HL-60 (cell line): ENCODE measurements at regions not wholly inside any gene's neighbourhood (a gene's known extent, or its start where the extent isn't known, plus 50 kb on each side); places are given as distances from the start of the nearest gene placed in this dataset.

Experiments used
- DNase-seq, 2 experiments: peaks; one replicate each; pipeline ENCODE4 v3.0.0-alpha.2; 2010 to 2020; ENCODE audit warnings: low read depth in 1 of 2, low spot score in 1 of 2
- H3K27ac ChIP-seq: fragments of 250-450 bp; sonication (Bioruptor Pico); replicated peaks from 2 replicates; pipeline ENCODE4 v1.5.1; 2020; ENCODE audit warnings: mild to moderate bottlenecking, moderate library complexity
- H3K27me3 ChIP-seq: fragments of 250-450 bp; sonication (Bioruptor Pico); 2 replicates; pipeline ENCODE4 v1.5.1; 2021; ENCODE audit warnings: mild to moderate bottlenecking, moderate library complexity; ENCODE audit not compliant: insufficient read depth, poor library complexity, severe bottlenecking
- H3K4me3 ChIP-seq: replicated peaks from 2 replicates; pipeline ENCODE4 v1.5.1; 2011; ENCODE audit warnings: mild to moderate bottlenecking, control low read depth, low read length; ENCODE audit not compliant: insufficient read depth
- GABPA ChIP-seq: IDR thresholded peaks from 2 replicates; pipeline ENCODE4 v1.6.1; 2012; ENCODE audit warnings: low read depth
- POLR2AphosphoS5 ChIP-seq: IDR thresholded peaks from 2 replicates; pipeline ENCODE4 v1.6.1; 2012; ENCODE audit warnings: low read depth
- SPI1 ChIP-seq: IDR thresholded peaks from 2 replicates; pipeline ENCODE4 v1.6.1; 2012; ENCODE audit warnings: low read depth, mild to moderate bottlenecking, borderline replicate concordance
- TF ChIP-seq, protein P1 (sequence below): IDR thresholded peaks from one replicate; pipeline ENCODE4 v1.5.1; 2011; ENCODE audit warnings: low read length, control low read depth, inconsistent platforms; ENCODE audit not compliant: insufficient read depth
- TF ChIP-seq, protein P2 (sequence below): IDR thresholded peaks from 2 replicates; pipeline ENCODE4 v1.6.1; 2012; ENCODE audit warnings: low read depth; ENCODE audit not compliant: insufficient replicate concordance

DNA sequence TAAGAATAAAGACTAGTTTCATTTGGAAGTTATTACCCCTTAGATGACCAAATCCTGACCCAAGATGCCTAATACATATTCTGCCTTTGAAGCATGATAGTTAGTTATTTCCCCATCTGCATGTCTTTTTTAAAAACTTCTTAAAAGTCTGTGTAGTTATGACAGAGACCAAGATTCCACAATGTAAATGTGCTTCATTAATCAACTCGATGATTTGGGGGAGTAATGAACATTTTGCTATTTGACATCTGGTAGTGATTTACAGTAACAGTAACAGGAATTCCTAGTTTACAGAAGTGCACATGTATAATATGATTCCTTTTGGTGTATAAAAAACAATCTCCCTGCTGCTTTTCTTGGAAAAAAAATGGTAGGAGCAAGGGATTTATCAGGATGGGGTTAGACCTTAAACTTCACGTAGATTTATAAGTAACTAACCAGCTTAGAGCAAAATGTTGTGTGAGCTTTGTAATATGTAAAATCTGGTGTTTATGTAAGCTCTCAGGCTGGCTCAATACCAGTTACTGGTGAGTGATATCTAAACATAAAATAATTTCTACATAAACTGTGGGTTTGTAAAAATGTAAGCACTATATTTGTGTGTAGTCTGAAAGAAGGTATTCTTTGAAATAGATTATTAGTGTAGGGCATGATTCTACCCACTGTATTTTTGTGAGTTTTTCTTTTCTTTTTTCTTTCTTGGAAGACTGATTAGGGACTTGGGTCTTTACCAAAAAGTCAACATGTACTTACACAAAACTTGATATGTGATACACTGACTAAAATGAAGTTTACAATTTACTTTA lies 641.6 kb downstream of the EPHA4 start:
- H3K27me3 ChIP-seq, result no peaks in the 10 kb centered on the region
- TF ChIP-seq POLR2AphosphoS5, result no peak
- no peak for TF ChIP-seq GABPA
- no peak for TF ChIP-seq SPI1
- TF ChIP-seq, protein P1, sequence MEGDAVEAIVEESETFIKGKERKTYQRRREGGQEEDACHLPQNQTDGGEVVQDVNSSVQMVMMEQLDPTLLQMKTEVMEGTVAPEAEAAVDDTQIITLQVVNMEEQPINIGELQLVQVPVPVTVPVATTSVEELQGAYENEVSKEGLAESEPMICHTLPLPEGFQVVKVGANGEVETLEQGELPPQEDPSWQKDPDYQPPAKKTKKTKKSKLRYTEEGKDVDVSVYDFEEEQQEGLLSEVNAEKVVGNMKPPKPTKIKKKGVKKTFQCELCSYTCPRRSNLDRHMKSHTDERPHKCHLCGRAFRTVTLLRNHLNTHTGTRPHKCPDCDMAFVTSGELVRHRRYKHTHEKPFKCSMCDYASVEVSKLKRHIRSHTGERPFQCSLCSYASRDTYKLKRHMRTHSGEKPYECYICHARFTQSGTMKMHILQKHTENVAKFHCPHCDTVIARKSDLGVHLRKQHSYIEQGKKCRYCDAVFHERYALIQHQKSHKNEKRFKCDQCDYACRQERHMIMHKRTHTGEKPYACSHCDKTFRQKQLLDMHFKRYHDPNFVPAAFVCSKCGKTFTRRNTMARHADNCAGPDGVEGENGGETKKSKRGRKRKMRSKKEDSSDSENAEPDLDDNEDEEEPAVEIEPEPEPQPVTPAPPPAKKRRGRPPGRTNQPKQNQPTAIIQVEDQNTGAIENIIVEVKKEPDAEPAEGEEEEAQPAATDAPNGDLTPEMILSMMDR, result no peak
- TF ChIP-seq, protein P2, sequence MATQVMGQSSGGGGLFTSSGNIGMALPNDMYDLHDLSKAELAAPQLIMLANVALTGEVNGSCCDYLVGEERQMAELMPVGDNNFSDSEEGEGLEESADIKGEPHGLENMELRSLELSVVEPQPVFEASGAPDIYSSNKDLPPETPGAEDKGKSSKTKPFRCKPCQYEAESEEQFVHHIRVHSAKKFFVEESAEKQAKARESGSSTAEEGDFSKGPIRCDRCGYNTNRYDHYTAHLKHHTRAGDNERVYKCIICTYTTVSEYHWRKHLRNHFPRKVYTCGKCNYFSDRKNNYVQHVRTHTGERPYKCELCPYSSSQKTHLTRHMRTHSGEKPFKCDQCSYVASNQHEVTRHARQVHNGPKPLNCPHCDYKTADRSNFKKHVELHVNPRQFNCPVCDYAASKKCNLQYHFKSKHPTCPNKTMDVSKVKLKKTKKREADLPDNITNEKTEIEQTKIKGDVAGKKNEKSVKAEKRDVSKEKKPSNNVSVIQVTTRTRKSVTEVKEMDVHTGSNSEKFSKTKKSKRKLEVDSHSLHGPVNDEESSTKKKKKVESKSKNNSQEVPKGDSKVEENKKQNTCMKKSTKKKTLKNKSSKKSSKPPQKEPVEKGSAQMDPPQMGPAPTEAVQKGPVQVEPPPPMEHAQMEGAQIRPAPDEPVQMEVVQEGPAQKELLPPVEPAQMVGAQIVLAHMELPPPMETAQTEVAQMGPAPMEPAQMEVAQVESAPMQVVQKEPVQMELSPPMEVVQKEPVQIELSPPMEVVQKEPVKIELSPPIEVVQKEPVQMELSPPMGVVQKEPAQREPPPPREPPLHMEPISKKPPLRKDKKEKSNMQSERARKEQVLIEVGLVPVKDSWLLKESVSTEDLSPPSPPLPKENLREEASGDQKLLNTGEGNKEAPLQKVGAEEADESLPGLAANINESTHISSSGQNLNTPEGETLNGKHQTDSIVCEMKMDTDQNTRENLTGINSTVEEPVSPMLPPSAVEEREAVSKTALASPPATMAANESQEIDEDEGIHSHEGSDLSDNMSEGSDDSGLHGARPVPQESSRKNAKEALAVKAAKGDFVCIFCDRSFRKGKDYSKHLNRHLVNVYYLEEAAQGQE, result no peak
- no peak overlapping the region for H3K27ac ChIP-seq
- H3K4me3 ChIP-seq, result no peak overlapping the region
- DNase-seq, result no peak

DNA sequence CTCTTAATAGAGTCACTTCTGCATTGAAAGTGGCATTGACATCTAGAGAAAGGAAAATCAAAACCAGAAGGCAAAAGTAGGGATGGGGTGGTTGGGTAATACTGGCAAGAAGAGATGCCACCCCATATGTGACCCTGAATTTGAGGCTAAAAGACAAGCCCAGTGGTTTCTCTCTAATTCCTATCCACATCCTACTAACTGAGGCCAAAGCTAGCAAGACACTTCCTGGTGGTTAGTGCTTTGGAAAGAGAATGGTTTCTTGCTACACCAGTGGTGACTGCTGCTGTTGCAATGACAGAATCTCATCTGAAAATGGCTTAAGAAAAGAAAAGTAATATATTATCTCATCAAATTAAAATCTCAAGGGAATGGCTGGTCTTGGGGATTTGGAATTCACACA lies 640.6 kb downstream of the EPHA4 start:
- no peaks in the 10 kb centered on the region for H3K27me3 ChIP-seq
- no peak overlapping the region for H3K4me3 ChIP-seq
- no peak for DNase-seq
- no peak overlapping the region for H3K27ac ChIP-seq
- TF ChIP-seq, protein P1, result no peak
- TF ChIP-seq SPI1, result no peak

DNA sequence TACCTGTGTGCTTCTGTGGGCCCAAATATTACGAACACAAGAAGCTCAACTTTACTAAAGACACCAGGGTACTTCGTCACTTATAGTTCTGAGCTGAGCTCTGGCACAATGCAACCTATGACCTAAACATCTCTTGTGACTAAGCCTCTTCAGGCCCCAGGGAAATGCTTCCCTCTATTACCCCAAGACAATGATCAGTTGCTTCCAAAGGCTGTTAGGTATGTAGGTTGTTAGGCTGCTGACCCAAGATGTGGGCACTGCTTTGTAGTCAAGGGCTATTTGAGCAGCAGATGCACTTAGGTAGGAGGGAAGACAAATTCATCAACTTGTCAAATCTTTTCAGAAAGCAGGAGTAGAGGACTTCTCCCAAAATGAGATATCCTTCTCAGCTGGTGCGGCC lies 640.1 kb downstream of the EPHA4 start:
- no peak for DNase-seq
- Histone ChIP-seq H3K27ac (no peak overlapping the region), H3K27me3 (no peaks in the 10 kb centered on the region), H3K4me3 (no peak overlapping the region)
- TF ChIP-seq, protein P1, result no peak
- TF ChIP-seq, protein P2, result no peak
- no peak for TF ChIP-seq SPI1
- TF ChIP-seq POLR2AphosphoS5, result no peak
- no peak for TF ChIP-seq GABPA
